ENCODE measurements at regions not wholly inside any gene's neighbourhood (a gene's known extent, or its start where the extent isn't known, plus 50 kb on each side); places are given as distances from the start of the nearest gene placed in this dataset.

- Histone ChIP-seq H3K79me2 (ENCODE audit: insufficient read depth, low read length) (no peaks in the 10 kb centered on the region), H4K5ac (ENCODE audit: insufficient read length, low read depth, low read length) (no peak overlapping the region)
Measured at GRCh38 chr2:234438305-234438977, 58.4 kb downstream of the ARL4C start.

More at GRCh38 chr2:234438305-234438977, 58.4 kb downstream of the ARL4C start:
- Histone ChIP-seq H2BK12ac (ENCODE audit: insufficient read length, low read depth, low read length) (no peak overlapping the region), H2AFZ (ENCODE audit: low read length) (no peak overlapping the region), H4K91ac (ENCODE audit: insufficient read length, low read depth, low read length) (no peak overlapping the region), H3K9me3 (ENCODE audit: control insufficient read depth, low read depth, low read length) (no peaks in the 10 kb centered on the region), H2BK20ac (ENCODE audit: low read depth, low read length, poor library complexity, severe bottlenecking) (no peak overlapping the region), H2AK5ac (ENCODE audit: insufficient read length, low read length) (no peak overlapping the region), H4K20me1 (ENCODE audit: control insufficient read depth, insufficient read depth, insufficient read length) (no peaks in the 10 kb centered on the region), H3K14ac (ENCODE audit: insufficient read depth, low read length) (no peak overlapping the region), H3K56ac (ENCODE audit: insufficient read length, low read depth, low read length) (no peak overlapping the region), H3K27me3 (ENCODE audit: insufficient read depth, low read length) (no peaks in the 10 kb centered on the region), H2BK15ac (ENCODE audit: low read depth, low read length) (no peak overlapping the region), H3K79me1 (ENCODE audit: insufficient read depth, low read depth, low read length, poor library complexity, severe bottlenecking) (no peaks in the 10 kb centered on the region), H3K18ac (ENCODE audit: insufficient read length, low read depth, low read length) (no peak overlapping the region), H4K8ac (replicated peaks; ENCODE audit: insufficient read length, low read depth, low read length) (no peak overlapping the region), H2BK120ac (ENCODE audit: low read depth, low read length, poor library complexity, severe bottlenecking) (no peak overlapping the region), H2BK5ac (ENCODE audit: insufficient read length, low read length) (no peak overlapping the region), H3K23me2 (ENCODE audit: insufficient read length, low read depth, low read length, poor library complexity, severe bottlenecking) (no peaks in the 10 kb centered on the region), H3K9ac (ENCODE audit: extremely low read depth, insufficient read length, low read length) (no peak overlapping the region), H3T11ph (ENCODE audit: low read length) (no peak overlapping the region), H3K4ac (ENCODE audit: low read depth, low read length) (no peak overlapping the region), H3K4me1 (ENCODE audit: insufficient read depth, low read length) (no peaks in the 10 kb centered on the region; the same call in 1 of the 2 replicates), H3K23ac (ENCODE audit: insufficient read length, low read depth, low read length) (no peak overlapping the region), H3K27ac (ENCODE audit: insufficient read length, low read depth, low read length) (no peak overlapping the region), H3K4me2 (ENCODE audit: insufficient read depth, insufficient read length, low read length) (no peak overlapping the region)
- H3K27ac Mint-ChIP-seq, result no peak overlapping the region; a peak in 1 of 7 replicates
- peaks cover 20% of the 10 kb centered on the region for H3K27me3 Mint-ChIP-seq (ENCODE audit: low read depth)
- no peak overlapping the region for H3K4me3 Mint-ChIP-seq
- no peaks in the 10 kb centered on the region; a peak in 1 of 5 replicates for H3K9me3 Mint-ChIP-seq
- H3K4me1 Mint-ChIP-seq, result peaks cover 17 to 27% of the 10 kb centered on the region in 2 experiments
- DNase-seq, result no peak
- H3K36me3 Mint-ChIP-seq (ENCODE audit: insufficient read depth in 1 of 3, low read depth in 3 of 3), result peaks cover 0 to 1% (median under 1%) of the 10 kb centered on the region in 3 experiments; a peak in 2 of 7 replicates
- no CpG with 5 or more reads among the region's 13 CpGs for WGBS (ENCODE audit: extremely low coverage, insufficient read length, low lambda C conversion rate)
- TF ChIP-seq CTCF (conservative IDR thresholded peaks at IDR 0.05), result no peak

All from H9 (cell line).